HepG2 (cell line): ENCODE measurements at regions not wholly inside any gene's neighbourhood (a gene's known extent, or its start where the extent isn't known, plus 50 kb on each side); places are given as distances from the start of the nearest gene placed in this dataset.
A peak's percentile ranks its signal among the peaks of the same experiment; 100 is the strongest.
"Not testable (repeated sequence)": the region's sequence is repeated elsewhere in the genome, so short reads cannot be mapped to it uniquely, and the experiment has no call there.

Source experiments
- ATAC-seq: fragments of 200-7000 bp; cut with Tn5 transposase; 3 replicates; pipeline ENCODE4 v1.9.1; 2020; ENCODE audit warnings: mild to moderate bottlenecking, moderate library complexity
- BruUV-seq: library from RNA; stranded (reverse); fragments of 400-500 nt; replicated peaks from 2 replicates; lab custom pipeline; 2021; lab: Mats Ljungman, UMichigan
- CTCF ChIA-PET: fragments of 300-600 bp; formaldehyde crosslinking; extraction: SDS; loops from one replicate; lab custom pipeline; 2021; ENCODE audit warnings: low total read pairs, inconsistent platforms, low intra/inter-chr PET ratio; lab: Yijun Ruan, JAX
- POLR2A ChIA-PET: fragments of 350-600 bp; sonication (Branson Sonifier 250); formaldehyde crosslinking; loops from one replicate; lab custom pipeline; 2020; ENCODE audit warnings: antibody characterized with exemption, inconsistent platforms; lab: Yijun Ruan, JAX
- DNase-seq: peaks from one replicate; pipeline ENCODE4 v3.0.0-alpha.2; 2015; ENCODE audit warnings: low spot score
- FAIRE-seq: peaks from 3 replicates; lab custom pipeline; 2011; peaks lifted over from hg19 to GRCh38; lab: Jason Lieb, UNC
- H2AFZ ChIP-seq: one replicate; pipeline ENCODE4 v1.6.1; 2011; ENCODE audit warnings: low read length, inconsistent platforms
- H3K27ac ChIP-seq: fragments of 300-600 bp; 3 replicates; pipeline ENCODE4 v1.8.0; 2011; ENCODE audit warnings: mixed run types, mild to moderate bottlenecking, mixed read lengths, low read length, inconsistent platforms; ENCODE audit not compliant: insufficient read depth; ENCODE audit errors: extremely low read length
- H3K27me3 ChIP-seq, 2 experiments: fragments of 200-600 bp in 1 of 2; 2 replicates in 1 of 2; 3 replicates in 1 of 2; pipeline versions ENCODE4 v1.6.0 to v1.8.0; 2011; ENCODE audit warnings: low read length in 2 of 2, mild to moderate bottlenecking in 2 of 2, moderate library complexity in 2 of 2, inconsistent platforms in 1 of 2; ENCODE audit not compliant: insufficient read depth in 2 of 2, control insufficient read depth in 1 of 2
- H3K36me3 ChIP-seq, 2 experiments: fragments of 200-600 bp in 1 of 2; replicated peaks in 1 of 2; 2 replicates in 1 of 2; 3 replicates in 1 of 2; pipeline versions ENCODE4 v1.5.1 to v1.8.0; 2011; ENCODE audit warnings: low read length in 2 of 2, inconsistent platforms in 1 of 2; ENCODE audit not compliant: insufficient read depth in 2 of 2, control insufficient read depth in 1 of 2
- H3K4me1 ChIP-seq: 2 replicates; pipeline ENCODE4 v1.5.1; 2012; ENCODE audit warnings: low read length, inconsistent platforms; ENCODE audit not compliant: insufficient read depth
- H3K4me2 ChIP-seq: 2 replicates; pipeline ENCODE4 v1.6.0; 2011; ENCODE audit warnings: low read depth, low read length, inconsistent platforms
- H3K4me3 ChIP-seq, 3 experiments: fragments of 200-600 bp in 1 of 3; sonication (generic), shearing (Covaris generic) in 1 of 3; replicated peaks in 1 of 3; 2 replicates each; pipeline ENCODE4 v1.5.1; 2011 to 2016; ENCODE audit warnings: low read length in 3 of 3, inconsistent platforms in 2 of 3, low read depth in 2 of 3, mild to moderate bottlenecking in 2 of 3, control low read depth in 1 of 3, mixed read lengths in 1 of 3; ENCODE audit not compliant: insufficient read depth in 1 of 3
- H3K79me2 ChIP-seq: one replicate; pipeline ENCODE4 v1.6.1; 2011; ENCODE audit warnings: low read length, inconsistent platforms; ENCODE audit not compliant: insufficient read depth
- H3K9ac ChIP-seq: 2 replicates; pipeline ENCODE4 v1.6.0; 2011; ENCODE audit warnings: mild to moderate bottlenecking, low read depth, low read length, inconsistent platforms; ENCODE audit not compliant: insufficient read depth
- H3K9me3 ChIP-seq: 2 replicates; pipeline ENCODE4 v1.5.1; 2012; ENCODE audit warnings: mild to moderate bottlenecking, low read length
- H4K20me1 ChIP-seq: 2 replicates; pipeline ENCODE4 v1.6.0; 2011; ENCODE audit warnings: inconsistent platforms, mild to moderate bottlenecking, low read length, moderate library complexity; ENCODE audit not compliant: insufficient read depth
- HES4 ChIP-seq: sonication (generic); formaldehyde crosslinking; IDR thresholded peaks from 2 replicates; pipeline ENCODE4 v1.9.0; 2021; ENCODE audit warnings: mild to moderate bottlenecking, missing genetic modification reagents, borderline replicate concordance
- HMG20B ChIP-seq: conservative IDR thresholded peaks from 2 replicates; pipeline ENCODE4 v1.6.1; 2016; ENCODE audit warnings: missing genetic modification reagents, missing compliant biosample characterization
- MTA1 ChIP-seq: sonication (generic); formaldehyde crosslinking; IDR thresholded peaks from 2 replicates; pipeline ENCODE4 v1.4.0; 2020; ENCODE audit warnings: missing genetic modification reagents, mild to moderate bottlenecking, borderline replicate concordance
- RFX3 ChIP-seq: IDR thresholded peaks from 2 replicates; pipeline ENCODE4 v1.6.1; 2016; ENCODE audit warnings: missing biosample characterization, missing genetic modification reagents
- ZBTB43 ChIP-seq: sonication (generic); formaldehyde crosslinking; conservative IDR thresholded peaks from 2 replicates; pipeline ENCODE4 v1.4.0; 2020; ENCODE audit warnings: missing genetic modification reagents
- ZNF205 ChIP-seq: IDR thresholded peaks from 2 replicates; pipeline ENCODE4 v1.6.1; 2018; ENCODE audit warnings: missing biosample characterization, missing genetic modification reagents
- ZNF563 ChIP-seq: sonication (generic); formaldehyde crosslinking; IDR thresholded peaks from 2 replicates; pipeline ENCODE4 v1.8.0; 2022; ENCODE audit warnings: mild to moderate bottlenecking, moderate library complexity, missing genetic modification reagents
- ZNF83 ChIP-seq: sonication (generic); formaldehyde crosslinking; IDR thresholded peaks from 2 replicates; pipeline ENCODE4 v1.4.0; 2020; ENCODE audit warnings: missing genetic modification reagents, mild to moderate bottlenecking, borderline replicate concordance
- ZZZ3 ChIP-seq: sonication (generic); formaldehyde crosslinking; IDR thresholded peaks from 2 replicates; pipeline ENCODE4 v1.4.0; 2020; ENCODE audit warnings: missing genetic modification reagents, mild to moderate bottlenecking, borderline replicate concordance
- WGBS: methylation state at CpG from one replicate; pipeline ENCODE4 v1.1.6; 2017; ENCODE audit warnings: low lambda C conversion rate; 5-methylcytosine and 5-hydroxymethylcytosine counted together
- in situ Hi-C: cut with HindIII; loops from 2 replicates; pipeline ENCODE4 v1.10.0; 2017; ENCODE audit warnings: low pct_unique_long_range_greater_than_20kb; ENCODE audit not compliant: extremely low pct_ligation_motif_present
- intact Hi-C: fragments of 100-400 bp; cut with micrococcal nuclease; formaldehyde crosslinking; loops from one replicate; pipeline ENCODE4 v1.10.0; 2022; ENCODE audit not compliant: unreplicated experiment

- H3K9ac ChIP-seq, BruUV-seq, H3K4me1 ChIP-seq, CTCF ChIA-PET, H2AFZ ChIP-seq, H3K27ac ChIP-seq, H3K4me3 ChIP-seq, POLR2A ChIA-PET, ATAC-seq, H3K27me3 ChIP-seq, H3K4me2 ChIP-seq, in situ Hi-C loops, H3K36me3 ChIP-seq, intact Hi-C loops, H4K20me1 ChIP-seq, FAIRE-seq, H3K79me2 ChIP-seq, DNase-seq: not testable (repeated sequence)
- 26% methylated on average over 3 of the region's 3 CpGs for WGBS
- H3K9me3 ChIP-seq: peaks cover 21% of the 10 kb centered on the region
- TF ChIP-seq MTA1 (CRISPR knock-in tag): 0 out of 2 replicates have a peak, but pooled peaks have one; percentile 27
- 0 out of 2 replicates have a peak, but pooled peaks have one; percentile 3 for TF ChIP-seq ZNF563
- TF ChIP-seq ZZZ3: peak; percentile 46; the same call in 1 of the 2 replicates
- 0 out of 2 replicates have a peak, but pooled peaks have one; percentile 2 for TF ChIP-seq HES4 (CRISPR knock-in tag)
These were observed 130.4 kb upstream of the FAM72C start for GRCh38 chr1:144102046-144102745.

GRCh38 chr1:144101397-144102045 lies 129.7 kb upstream of the FAM72C start:
- POLR2A ChIA-PET: no interaction called here
- FAIRE-seq: no peak
- peaks cover 21% of the 10 kb centered on the region for H3K9me3 ChIP-seq
- H3K4me2 ChIP-seq: no peak overlapping the region
- no peaks in the 10 kb centered on the region for H4K20me1 ChIP-seq
- no peaks in the 10 kb centered on the region for H3K79me2 ChIP-seq
- in situ Hi-C loops (no loop called here), intact Hi-C loops (no loop called here)
- DNase-seq: no peak
- BruUV-seq: no TSS peak
- H3K27me3 ChIP-seq: no peaks in the 10 kb centered on the region
- TF ChIP-seq HES4 (CRISPR knock-in tag) (peak; percentile 38; the same call in 1 of the 2 replicates), ZBTB43 (no peak), ZNF563 (0 out of 2 replicates have a peak, but pooled peaks have one; percentile 32), HMG20B (CRISPR knock-in tag) (no peak), ZNF205 (CRISPR knock-in tag) (no peak), RFX3 (CRISPR knock-in tag) (no peak), ZNF83 (no peak)
- H3K4me1 ChIP-seq: no peaks in the 10 kb centered on the region
- no peak; the same call in 1 of the 3 replicates for ATAC-seq
- no peaks in the 10 kb centered on the region for H3K36me3 ChIP-seq
- no peak overlapping the region for H3K4me3 ChIP-seq
- H2AFZ ChIP-seq: no peak overlapping the region
- no peak overlapping the region for H3K27ac ChIP-seq
- CTCF ChIA-PET: no interaction called here
- WGBS: 34% methylated on average over 8 of the region's 8 CpGs
- H3K9ac ChIP-seq: no peak overlapping the region
